NCI-H2171 treated with DMSO at 0.1 percent for 48 hours (cell line): ENCODE measurements at regions not wholly inside any gene's neighbourhood (a gene's known extent, or its start where the extent isn't known, plus 50 kb on each side); places are given as distances from the start of the nearest gene placed in this dataset.
"Not testable (repeated sequence)": the region's sequence is repeated elsewhere in the genome, so short reads cannot be mapped to it uniquely, and the experiment has no call there.

ENCODE experiments used
- DNase-seq: peaks from one replicate; lab custom pipeline; 2025; lab: John Stamatoyannopoulos, UW

DNA sequence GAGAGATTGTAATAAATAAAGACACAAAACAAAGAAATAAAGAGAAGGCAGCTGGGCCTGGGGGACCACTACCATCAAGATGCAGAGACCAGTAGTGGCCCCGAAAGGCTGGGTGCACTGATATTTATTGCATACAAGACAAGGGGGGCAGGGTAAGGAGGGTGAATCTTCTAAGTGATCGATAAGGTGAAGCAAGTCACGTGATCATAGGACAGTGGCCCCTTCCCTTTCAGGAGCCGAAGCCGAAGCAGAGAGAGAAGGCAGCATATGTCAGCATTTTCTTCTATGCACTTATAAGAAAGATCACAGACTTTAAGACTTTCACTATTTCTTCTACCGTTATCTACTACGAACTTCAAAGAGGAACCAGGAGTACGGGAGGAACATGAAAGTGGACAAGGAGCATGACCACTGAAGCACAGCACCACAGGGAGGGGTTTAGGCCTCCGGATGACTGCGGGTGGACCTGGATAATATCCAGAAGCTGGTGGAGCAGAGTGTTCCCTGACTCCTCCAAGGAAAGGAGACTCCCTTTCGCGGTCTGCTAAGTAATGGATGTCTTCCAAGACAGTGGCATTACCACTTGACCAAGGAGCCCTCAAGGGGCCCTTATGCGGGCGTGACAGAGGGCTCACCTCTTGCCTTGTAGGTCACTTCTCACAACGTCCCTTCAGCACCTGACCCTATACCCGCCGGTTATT is 126.4 kb downstream of the RBM46 start:
- not testable (repeated sequence) for DNase-seq

DNA sequence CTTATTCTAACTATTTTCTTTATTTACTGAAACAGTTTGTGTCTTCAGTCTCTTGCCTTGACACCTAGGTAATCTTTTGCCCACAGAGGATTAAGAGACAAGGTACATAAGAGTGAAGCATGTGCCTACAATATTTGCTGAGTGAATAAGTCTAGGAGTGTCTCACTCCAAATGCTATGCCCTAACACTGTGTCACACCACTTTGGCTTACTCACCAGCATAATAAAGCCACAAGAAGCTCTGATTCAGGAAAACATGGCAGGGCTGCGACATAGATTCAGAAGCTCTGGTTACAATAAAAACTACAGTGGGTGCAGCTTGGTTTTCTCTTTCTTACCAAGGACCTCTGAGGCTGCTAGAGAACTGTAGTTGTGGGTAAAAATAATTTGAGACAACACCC is 127.1 kb downstream of the RBM46 start:
- DNase-seq = no peak

DNA sequence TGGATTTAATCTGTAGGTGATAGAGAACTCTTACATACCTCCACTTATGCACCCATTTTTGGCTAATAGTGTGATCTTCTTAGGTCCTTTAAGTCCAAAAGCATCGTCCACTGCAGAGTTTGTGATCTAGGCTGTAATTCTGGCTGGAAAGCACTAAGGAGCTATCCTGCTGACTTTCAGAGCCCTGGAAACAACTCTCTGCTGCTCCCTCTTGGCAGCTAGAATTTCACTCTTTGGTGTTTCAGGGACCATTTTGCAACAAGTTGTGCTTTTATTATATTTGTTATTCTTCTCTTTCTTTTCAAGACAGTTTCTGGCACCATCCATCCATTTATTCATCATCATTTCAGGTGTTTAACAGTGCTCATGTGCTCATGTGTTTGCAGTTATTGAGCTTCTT is 130.0 kb downstream of the RBM46 start:
- DNase-seq = no peak

DNA sequence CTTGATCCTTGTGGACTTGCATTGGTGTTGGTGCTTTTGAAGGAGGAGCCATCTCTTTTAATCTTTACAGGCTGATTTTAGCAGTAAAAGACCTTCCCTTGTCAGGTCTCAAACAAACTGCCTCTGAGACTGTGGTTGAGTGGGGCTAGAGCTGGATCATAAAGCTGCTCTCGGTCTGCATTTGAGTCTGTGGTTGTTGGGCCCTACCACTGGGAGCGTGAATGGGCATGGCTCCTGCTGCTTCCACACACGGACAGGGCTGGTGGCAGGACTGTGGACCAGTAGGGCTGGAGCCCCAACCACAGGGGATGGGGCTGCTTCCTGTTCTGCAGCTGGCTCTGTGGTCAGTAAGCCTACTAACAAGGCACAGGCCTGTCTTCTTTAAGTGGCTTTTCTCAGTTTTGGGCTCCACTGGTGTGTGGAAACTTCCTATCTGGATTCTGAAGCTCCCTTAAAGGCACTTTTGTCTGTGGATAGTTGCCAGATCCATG is 130.6 kb downstream of the RBM46 start:
- DNase-seq = no peak

DNA sequence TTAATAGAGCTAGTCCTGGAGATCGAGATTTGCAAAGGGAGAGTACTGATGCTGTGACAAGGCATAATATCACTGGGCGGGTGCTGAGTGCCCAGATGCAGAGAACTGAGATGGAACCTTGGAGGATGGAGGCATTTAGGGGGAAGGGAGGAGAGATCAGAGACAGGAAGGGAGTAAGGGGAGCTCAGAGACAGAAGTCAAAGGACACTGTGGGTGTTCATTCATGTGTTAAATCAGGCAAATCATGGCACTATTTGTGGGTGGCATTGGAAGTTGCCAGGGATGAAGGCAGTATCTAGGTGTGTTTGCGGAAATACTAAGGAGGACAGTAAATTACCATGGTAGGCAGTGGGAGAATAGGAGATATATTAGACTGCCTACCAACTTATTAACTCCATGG is 135.0 kb downstream of the RBM46 start:
- DNase-seq = no peak

DNA sequence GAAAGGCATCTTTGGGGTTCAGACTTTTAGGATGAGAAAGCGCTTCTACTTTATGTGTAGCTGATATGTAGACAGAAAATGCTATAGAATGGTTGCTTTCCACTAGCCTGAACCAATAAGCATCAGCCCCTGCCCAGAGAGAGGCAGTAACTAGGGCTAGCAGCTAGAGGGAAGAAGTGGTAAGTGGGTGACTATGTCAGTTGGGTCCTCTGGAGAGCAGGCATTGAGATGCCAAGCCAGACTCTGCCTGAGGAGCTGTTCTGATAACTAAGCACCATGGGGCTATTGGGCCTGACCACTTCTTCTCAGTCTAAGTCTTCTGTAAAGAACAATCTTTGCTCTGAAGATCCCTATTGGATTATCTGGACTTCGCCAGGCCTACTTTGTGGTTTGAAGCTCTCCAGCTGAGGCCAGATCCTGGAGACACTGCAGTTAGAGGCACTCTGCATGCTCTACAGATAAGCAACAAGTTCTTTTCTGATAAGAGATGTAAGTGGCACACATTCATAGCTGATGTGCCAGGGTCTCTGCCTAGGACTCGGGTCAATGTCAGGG is 146.1 kb downstream of the RBM46 start:
- no peak for DNase-seq

DNA sequence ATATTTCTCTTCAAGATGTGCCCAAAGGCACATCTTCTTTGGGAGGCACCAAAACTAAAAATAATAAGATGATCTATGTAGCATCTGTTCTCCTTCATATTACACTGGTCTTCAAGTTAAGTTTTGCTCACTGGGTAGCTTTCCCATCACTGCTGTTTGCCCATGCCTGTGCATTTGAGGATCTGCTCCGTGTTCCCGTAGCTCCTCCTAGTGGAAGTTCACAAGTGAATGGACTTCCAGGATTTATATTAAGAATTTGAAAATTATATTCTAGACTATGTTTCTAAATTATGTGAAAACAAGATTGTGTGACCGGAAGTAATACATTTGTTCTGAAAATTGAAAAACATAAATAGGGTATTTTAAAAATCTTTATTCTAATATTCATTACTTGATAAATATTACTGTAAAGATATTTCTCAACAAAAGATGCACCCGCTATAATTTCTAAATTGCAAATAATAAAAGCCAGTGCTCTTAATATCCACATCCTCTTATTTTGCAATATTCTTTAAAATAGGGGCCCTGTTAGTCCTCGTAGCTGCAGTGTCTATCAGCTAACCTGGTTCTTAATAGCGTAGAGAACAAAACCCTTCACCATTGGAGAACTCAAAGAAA is 147.7 kb downstream of the RBM46 start:
- no peak for DNase-seq

DNA sequence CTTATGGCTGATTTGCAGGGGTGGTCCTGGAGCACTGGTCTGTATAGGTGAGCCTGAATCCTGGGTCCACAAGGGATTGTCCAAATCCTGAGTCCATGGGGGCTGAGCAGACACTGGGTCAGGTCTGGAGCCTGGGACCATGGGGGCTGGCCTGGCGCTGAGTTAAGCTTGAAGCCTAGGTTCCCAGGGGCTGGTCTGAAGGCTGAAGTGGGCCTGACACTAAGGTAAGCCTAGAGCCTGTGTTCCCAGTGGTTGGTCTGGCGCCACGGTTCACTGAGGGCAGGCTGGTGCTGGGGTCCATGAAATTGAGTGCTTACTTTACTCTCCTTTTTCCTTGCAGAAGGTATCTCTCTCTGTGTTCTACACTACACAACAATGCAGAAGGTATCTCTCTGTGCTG is 155.8 kb downstream of the RBM46 start:
- DNase-seq = no peak

DNA sequence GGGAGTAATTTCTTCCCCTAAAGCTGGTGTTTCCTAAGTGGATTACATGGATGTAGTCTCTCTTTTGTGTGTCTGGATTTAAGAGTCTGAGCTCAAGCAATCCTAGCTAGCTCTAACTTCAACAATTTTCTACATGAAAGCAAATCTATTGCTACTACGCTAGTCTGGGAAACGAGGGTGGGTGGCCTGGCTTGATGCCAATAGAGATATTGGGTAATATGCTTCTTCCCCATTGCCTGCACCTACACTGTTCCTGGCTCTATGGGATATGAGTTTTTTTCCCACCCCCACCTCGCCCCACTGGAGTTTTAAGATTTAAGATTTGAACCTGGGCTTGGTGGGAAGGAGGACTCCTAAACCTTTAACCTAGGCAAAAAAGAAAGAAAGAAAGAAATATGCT is 158.8 kb downstream of the RBM46 start:
- DNase-seq = no peak

DNA sequence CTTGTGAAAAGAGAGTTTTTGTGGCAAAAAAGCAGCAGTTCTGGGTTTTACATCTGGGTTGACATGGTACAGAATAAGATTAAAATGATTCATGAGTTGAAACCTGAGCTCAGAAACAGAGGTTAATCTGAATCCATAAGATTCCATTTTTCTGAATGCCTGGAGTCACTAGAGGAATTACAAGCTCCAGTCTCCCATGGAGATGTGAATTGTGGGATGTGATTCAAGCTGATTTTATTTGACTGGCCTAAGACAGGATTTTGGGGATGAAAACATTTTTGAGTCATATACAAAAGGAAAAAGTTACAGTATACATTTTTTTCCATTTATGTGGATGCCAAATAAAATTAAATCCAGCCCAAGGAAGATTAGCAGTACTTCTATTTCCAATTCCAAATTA is 161.1 kb downstream of the RBM46 start:
- DNase-seq = no peak

DNA sequence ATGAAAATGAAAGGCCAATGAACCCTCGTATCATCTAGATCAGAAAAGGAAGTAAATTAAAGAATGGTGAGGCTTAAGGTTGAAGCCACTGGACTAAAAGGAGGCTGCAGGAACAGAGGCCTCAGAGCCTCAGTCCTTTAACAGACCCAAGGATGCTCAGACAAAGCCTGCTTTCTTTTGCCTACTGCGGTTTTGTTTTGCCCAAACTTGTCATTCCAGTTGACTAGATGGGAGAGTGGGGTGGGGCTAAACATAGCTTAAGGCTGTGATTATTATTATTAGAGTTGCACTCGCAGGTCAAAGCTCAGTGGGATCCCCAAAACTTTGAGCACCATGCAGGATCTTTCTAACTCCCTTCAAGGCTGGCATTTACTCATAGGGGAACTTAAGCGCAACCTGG is 163.9 kb downstream of the RBM46 start:
- DNase-seq = no peak

DNA sequence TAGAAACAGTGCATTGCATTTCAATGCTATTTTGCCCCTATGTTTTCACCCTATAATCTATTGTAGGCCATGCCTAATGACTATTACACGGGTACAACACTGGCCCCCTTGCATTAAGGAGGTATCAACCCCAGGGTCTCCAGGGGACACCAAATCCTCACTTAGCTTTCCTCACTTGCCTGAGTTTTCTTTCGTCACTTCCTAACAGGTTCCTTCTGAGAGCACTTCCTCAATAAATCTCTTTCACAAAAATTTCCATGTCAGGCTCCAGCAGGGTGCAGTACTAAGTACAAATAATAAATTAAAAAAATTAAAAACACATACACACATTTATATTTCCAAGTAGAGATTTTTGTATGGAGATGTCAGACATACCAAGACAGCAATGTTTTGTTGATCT is 165.0 kb downstream of the RBM46 start:
- DNase-seq = no peak

DNA sequence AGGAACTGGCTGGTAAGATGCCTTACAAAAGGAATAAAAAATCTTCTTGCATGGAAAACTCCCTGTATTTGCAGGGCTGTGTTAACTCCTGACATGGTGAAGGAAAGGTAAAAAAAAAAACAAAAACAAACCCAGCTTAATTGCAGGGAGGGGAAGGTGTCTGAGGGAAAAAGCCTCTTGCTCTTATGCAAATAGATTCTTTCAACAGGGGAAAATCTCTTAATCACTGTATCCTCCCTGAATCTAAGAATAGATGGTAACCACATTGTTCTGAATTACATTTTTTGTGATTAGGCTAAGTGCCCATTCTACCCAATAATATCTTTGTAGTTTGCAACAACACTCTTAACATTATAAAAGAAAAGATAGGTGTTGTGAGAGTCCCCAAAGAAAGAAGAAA is 172.6 kb downstream of the RBM46 start:
- DNase-seq = no peak

DNA sequence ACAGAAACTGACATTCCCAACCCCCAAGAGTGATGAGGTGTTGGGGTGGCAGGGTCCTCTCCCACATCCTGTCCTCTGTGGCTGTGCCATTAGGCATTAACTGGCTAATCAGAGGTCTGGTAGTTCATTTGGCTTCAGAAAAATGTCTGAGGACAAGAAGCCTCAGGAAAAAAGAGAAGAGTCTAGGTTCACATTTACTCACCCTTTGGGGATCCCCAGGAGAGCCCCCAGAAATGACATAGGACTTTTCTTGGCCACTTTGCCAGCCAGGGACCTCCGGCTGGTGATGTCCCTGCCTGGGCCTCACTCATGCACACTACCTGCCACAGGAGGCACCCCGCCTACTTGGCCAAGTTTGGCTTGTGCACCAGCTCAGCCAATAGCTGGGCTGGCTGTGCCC is 173.0 kb downstream of the RBM46 start:
- no peak for DNase-seq

DNA sequence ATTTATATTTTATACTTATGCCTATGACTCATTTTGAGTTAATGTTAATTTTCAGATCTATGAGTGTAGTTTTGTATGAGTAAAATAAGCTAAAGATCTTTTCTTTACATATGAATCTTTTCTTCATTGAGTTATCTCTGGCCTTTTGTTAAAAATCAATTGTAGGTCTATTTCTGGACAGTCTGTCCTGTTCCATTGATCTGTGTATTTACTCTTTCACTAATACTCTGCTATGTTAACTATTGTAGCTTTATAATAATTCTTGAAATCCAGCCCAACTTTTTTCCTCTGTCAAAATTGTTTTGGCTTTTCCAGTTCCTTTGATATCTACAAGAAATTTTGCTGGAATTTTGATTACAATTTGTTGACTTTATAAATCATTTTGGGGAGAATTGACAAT is 177.0 kb downstream of the RBM46 start:
- DNase-seq = no peak

DNA sequence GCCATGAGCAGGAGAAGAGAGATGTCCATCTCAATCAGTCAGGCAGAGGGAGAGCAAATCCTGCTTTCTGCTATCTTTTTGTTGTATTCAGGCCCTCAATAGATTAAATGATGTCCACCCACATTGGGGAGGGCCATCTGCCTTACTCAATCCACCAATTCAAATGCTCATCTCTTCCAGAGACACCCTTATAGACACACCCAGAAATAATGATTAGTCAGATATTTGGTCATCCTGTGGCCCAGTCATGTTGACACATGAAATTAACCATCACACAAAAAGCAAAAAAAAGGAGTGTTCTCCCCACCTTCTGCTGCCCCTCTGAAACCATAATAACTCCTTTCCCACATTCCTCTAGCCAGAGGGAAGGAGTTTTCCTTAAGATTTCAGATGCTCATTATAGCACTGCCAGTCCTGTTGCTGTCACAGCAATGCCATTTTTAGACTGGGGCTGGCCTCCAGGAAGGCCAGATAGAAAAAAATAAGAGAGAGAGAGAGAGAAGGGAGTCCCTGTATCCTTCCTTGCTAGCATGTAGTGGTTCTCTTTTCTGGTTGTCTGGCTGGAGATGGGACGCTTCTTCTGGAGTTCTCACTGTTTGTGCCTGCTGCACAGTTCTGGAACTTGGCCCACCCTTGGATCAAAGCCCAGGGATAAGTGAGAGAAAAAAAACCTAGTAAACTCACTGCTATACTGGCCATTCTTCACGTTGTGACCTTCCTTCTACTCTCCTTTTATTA is 177.7 kb downstream of the RBM46 start:
- DNase-seq = no peak

DNA sequence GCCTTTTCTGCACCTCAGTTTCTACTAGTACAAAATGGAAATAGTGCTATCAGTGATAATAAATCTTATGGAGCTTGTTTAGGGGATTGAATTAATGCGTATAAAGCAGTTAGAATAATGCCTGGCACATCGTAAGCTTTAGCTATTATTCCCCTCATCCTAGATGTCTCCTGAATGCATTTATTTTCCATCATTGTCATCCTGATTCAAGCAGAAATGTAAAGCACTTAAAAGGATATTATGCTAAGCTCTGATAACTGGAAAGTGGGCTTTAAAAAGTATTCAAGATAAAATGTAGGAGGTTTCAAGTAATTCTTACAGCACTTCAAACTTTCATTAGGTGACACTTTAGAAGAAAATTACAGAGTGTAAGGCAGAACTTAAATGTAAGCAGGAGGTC is 178.7 kb downstream of the RBM46 start:
- no peak for DNase-seq

DNA sequence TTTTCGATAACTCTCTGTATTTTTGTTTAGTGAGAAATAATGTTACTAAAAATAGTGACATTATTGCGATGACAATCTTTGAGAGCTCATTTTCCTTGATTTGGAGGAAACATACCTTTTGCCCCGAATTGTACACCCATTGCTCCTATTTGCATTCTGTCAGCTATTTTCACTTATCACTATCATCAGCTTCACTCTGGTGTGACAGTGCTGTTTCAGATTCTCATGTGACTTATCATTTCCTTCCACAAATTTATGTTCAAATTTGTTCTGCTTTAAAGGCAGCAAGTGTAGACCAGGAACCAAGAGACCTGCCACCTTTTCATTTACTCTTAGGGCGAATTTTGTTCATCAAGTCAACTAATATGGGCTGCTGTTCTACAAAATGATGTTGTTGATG is 179.4 kb downstream of the RBM46 start:
- no peak for DNase-seq

DNA sequence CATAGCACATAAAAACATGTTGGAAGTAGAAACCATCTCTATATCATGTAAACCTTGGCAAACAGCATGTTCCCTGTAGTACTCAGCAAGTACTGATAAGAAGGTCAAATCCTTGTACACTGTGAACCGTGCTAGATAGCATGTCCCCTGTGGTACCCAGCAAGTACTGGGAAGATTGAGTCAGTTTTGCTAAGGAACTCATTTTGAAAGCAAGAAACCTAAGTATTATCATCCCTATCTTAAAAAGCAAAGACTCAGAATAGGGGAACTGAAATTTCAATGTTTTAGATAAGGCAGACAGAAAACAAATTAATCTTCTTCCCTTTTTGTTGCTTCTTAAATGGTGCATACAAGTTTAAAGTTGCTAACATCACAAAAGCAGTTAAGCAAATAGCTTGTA is 180.2 kb downstream of the RBM46 start:
- no peak for DNase-seq

DNA sequence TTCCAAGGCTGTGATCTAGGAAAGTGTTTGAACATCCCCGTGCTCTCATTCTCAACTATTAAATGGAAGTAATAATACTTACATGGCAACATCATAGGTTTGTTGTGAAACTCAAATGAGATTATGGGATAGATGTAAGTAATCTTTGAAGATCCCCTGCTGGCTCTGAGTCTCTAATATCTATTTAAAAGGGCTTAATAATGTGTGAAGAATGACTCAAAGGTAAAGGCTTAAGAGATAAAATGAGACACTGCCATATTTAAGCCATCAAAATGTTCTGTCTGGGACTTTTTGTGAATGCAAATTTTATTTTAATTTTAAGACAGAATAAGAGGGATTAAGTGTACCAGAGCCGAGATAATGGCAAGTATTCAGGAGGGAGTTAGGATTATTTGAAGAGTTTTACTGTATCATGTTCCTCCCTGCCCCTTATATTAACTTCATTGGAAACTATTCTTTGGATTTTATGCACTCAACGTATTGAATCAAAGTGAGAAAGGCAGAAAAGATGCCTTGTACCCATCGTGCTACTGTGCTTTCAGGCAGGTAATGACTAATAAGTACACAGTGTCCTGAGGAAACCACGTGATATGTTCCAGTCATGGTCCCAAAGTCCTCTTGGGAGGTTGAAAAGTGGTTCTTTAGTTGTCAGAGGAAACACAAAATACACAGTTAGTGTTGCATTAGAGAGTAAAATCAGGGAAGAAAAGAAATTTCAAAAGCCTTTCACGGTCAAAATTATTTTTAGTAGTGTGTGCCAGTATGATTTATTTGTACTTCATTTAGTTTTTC is 192.4 kb downstream of the RBM46 start:
- no peak for DNase-seq

DNA sequence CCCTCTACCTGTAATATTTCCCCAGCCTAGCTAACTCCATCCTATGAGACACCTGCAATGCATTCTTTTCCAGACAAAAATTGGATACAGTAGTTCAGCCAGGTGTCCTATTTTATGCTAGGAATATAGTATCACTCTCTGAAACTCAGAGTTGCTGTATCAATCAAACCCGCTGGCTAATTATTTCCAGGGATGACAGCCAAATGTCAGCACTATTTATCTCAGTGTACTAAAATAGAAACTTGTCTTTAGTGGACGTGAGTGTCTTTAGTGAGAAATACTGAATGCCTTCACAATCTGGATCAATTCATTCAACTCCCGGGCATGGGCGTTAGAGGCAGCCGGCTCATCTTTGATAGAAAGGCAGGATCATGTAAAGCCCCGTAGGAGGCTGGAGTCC is 196.2 kb downstream of the RBM46 start:
- DNase-seq = no peak
